ENCODE measurements at regions not wholly inside any gene's neighbourhood (a gene's known extent, or its start where the extent isn't known, plus 50 kb on each side); places are given as distances from the start of the nearest gene placed in this dataset.

- TF ChIP-seq, protein P1, sequence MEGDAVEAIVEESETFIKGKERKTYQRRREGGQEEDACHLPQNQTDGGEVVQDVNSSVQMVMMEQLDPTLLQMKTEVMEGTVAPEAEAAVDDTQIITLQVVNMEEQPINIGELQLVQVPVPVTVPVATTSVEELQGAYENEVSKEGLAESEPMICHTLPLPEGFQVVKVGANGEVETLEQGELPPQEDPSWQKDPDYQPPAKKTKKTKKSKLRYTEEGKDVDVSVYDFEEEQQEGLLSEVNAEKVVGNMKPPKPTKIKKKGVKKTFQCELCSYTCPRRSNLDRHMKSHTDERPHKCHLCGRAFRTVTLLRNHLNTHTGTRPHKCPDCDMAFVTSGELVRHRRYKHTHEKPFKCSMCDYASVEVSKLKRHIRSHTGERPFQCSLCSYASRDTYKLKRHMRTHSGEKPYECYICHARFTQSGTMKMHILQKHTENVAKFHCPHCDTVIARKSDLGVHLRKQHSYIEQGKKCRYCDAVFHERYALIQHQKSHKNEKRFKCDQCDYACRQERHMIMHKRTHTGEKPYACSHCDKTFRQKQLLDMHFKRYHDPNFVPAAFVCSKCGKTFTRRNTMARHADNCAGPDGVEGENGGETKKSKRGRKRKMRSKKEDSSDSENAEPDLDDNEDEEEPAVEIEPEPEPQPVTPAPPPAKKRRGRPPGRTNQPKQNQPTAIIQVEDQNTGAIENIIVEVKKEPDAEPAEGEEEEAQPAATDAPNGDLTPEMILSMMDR (IDR thresholded peaks at IDR 0.05) = no peak
- no peak for TF ChIP-seq POLR2A (IDR thresholded peaks at IDR 0.05)
Observed at GRCh38 chr12:107372229-107372658, 278.9 kb upstream of the CRY1 start.

Measured in body of pancreas (tissue), 4 donors.